WTC11 (cell line): ENCODE measurements at regions not wholly inside any gene's neighbourhood (a gene's known extent, or its start where the extent isn't known, plus 50 kb on each side); places are given as distances from the start of the nearest gene placed in this dataset.
"Not testable (repeated sequence)": the region's sequence is repeated elsewhere in the genome, so short reads cannot be mapped to it uniquely, and the experiment has no call there.

Source experiments
- ATAC-seq: fragments of 200-7000 bp; cut with Tn5 transposase; 2 replicates; pipeline ENCODE4 v1.10.0; 2021; ENCODE audit warnings: mild to moderate bottlenecking, moderate library complexity
- CTCF ChIA-PET: fragments of 300-600 bp; sonication (Branson Sonifier 250); formaldehyde crosslinking; loops from one replicate; lab custom pipeline; 2021; ENCODE audit warnings: antibody characterized with exemption; lab: Charles Lee
- POLR2A ChIA-PET: fragments of 350-600 bp; sonication (Branson Sonifier 250); formaldehyde crosslinking; loops from one replicate; lab custom pipeline; 2021; ENCODE audit warnings: antibody characterized with exemption; lab: Charles Lee
- DNase-seq: peaks from one replicate; pipeline ENCODE4 v3.0.0; 2021; ENCODE audit warnings: low spot score
- H3K27ac Mint-ChIP-seq: 2 replicates; pipeline ENCODE4 v1.8.0; 2021; ENCODE audit warnings: mixed read lengths
- H3K27me3 Mint-ChIP-seq: 2 replicates; pipeline ENCODE4 v1.8.0; 2021; ENCODE audit warnings: low read depth, mild to moderate bottlenecking, moderate library complexity, mixed read lengths
- H3K36me3 Mint-ChIP-seq: 2 replicates; pipeline ENCODE4 v1.8.0; 2021; ENCODE audit warnings: mixed read lengths
- H3K4me1 Mint-ChIP-seq: 2 replicates; pipeline ENCODE4 v1.8.0; 2022; ENCODE audit warnings: mixed read lengths
- H3K4me3 Mint-ChIP-seq: 2 replicates; pipeline ENCODE4 v1.8.0; 2021; ENCODE audit warnings: mild to moderate bottlenecking, moderate library complexity, mixed read lengths
- H3K9me3 Mint-ChIP-seq: 2 replicates; pipeline ENCODE4 v1.8.0; 2021; ENCODE audit warnings: mixed read lengths
- ATF3 ChIP-seq: sonication (generic); formaldehyde crosslinking; conservative IDR thresholded peaks from 2 replicates; pipeline ENCODE4 v1.8.1; 2022; ENCODE audit warnings: mild to moderate bottlenecking, missing genetic modification reagents
- GABPB1 ChIP-seq: sonication (generic); formaldehyde crosslinking; IDR thresholded peaks from 2 replicates; pipeline ENCODE4 v1.8.1; 2023; ENCODE audit warnings: mild to moderate bottlenecking, missing genetic modification reagents
- HMGXB4 ChIP-seq: sonication (generic); formaldehyde crosslinking; IDR thresholded peaks from 2 replicates; pipeline ENCODE4 v1.8.1; 2023; ENCODE audit warnings: mild to moderate bottlenecking, moderate library complexity, missing genetic modification reagents
- MAX ChIP-seq: sonication (generic); formaldehyde crosslinking; IDR thresholded peaks from 2 replicates; pipeline ENCODE4 v1.8.0; 2022; ENCODE audit warnings: mild to moderate bottlenecking, missing genetic modification reagents
- MXD4 ChIP-seq: fragments of 250-450 bp; sonication (Bioruptor Pico); IDR thresholded peaks from 2 replicates; pipeline ENCODE4 v1.8.0; 2021; ENCODE audit warnings: mild to moderate bottlenecking, moderate library complexity, borderline replicate concordance
- MYBL2 ChIP-seq: sonication (generic); formaldehyde crosslinking; IDR thresholded peaks from 2 replicates; pipeline ENCODE4 v1.8.1; 2023; ENCODE audit warnings: mild to moderate bottlenecking, moderate library complexity, missing genetic modification reagents
- NFATC4 ChIP-seq: fragments of 250-450 bp; sonication (Bioruptor Pico); IDR thresholded peaks from 2 replicates; pipeline ENCODE4 v1.9.0; 2021; ENCODE audit warnings: mild to moderate bottlenecking
- NFYB ChIP-seq: sonication (generic); formaldehyde crosslinking; conservative IDR thresholded peaks from 2 replicates; pipeline ENCODE4 v1.8.0; 2022; ENCODE audit warnings: low read depth, missing genetic modification reagents
- NR2C2 ChIP-seq: sonication (generic); formaldehyde crosslinking; IDR thresholded peaks from 2 replicates; pipeline ENCODE4 v1.8.0; 2022; ENCODE audit warnings: mild to moderate bottlenecking, missing genetic modification reagents
- PRRX2 ChIP-seq: fragments of 250-450 bp; sonication (Bioruptor Pico); IDR thresholded peaks from 2 replicates; pipeline ENCODE4 v1.8.0; 2021; ENCODE audit warnings: mild to moderate bottlenecking
- SP1 ChIP-seq: sonication (generic); formaldehyde crosslinking; conservative IDR thresholded peaks from 2 replicates; pipeline ENCODE4 v1.8.1; 2022; ENCODE audit warnings: missing genetic modification reagents
- STAT6 ChIP-seq: sonication (generic); formaldehyde crosslinking; conservative IDR thresholded peaks from 2 replicates; pipeline ENCODE4 v1.8.1; 2023; ENCODE audit warnings: mild to moderate bottlenecking, low read depth, missing genetic modification reagents, moderate library complexity
- USF1 ChIP-seq: sonication (generic); formaldehyde crosslinking; IDR thresholded peaks from 2 replicates; pipeline ENCODE4 v1.8.0; 2022; ENCODE audit warnings: mild to moderate bottlenecking, missing genetic modification reagents
- ZNF263 ChIP-seq: sonication (generic); formaldehyde crosslinking; IDR thresholded peaks from 2 replicates; pipeline ENCODE4 v1.8.1; 2022; ENCODE audit warnings: low read depth, mild to moderate bottlenecking, moderate library complexity, missing genetic modification reagents
- ZNF512 ChIP-seq: sonication (generic); formaldehyde crosslinking; IDR thresholded peaks from 2 replicates; pipeline ENCODE4 v1.8.1; 2022; ENCODE audit warnings: missing genetic modification reagents, borderline replicate concordance

GRCh38 chr11:71750908-71751307 lies 82.1 kb upstream of the DEFB108B start:
- H3K4me3 Mint-ChIP-seq, H3K36me3 Mint-ChIP-seq, CTCF ChIA-PET, H3K9me3 Mint-ChIP-seq, H3K27me3 Mint-ChIP-seq, ATAC-seq, POLR2A ChIA-PET: not testable (repeated sequence)
- H3K27ac Mint-ChIP-seq = 0 out of 2 replicates have a peak overlapping the region, but pooled peaks have one; percentile 38
- peak; percentile 28 for DNase-seq
- peaks cover 49% of the 10 kb centered on the region for H3K4me1 Mint-ChIP-seq

GRCh38 chr11:71764695-71765491 lies 68.1 kb upstream of the DEFB108B start:
- ATAC-seq, DNase-seq, H3K36me3 Mint-ChIP-seq, CTCF ChIA-PET, H3K9me3 Mint-ChIP-seq, H3K27me3 Mint-ChIP-seq, H3K4me3 Mint-ChIP-seq, H3K27ac Mint-ChIP-seq, POLR2A ChIA-PET: not testable (repeated sequence)
- peaks cover 28% of the 10 kb centered on the region for H3K4me1 Mint-ChIP-seq

- H3K27me3 Mint-ChIP-seq, ATAC-seq: not testable (repeated sequence)
- peaks cover 28% of the 10 kb centered on the region for H3K4me1 Mint-ChIP-seq
Observed at GRCh38 chr11:71767016-71767415, 66.0 kb upstream of the DEFB108B start.

GRCh38 chr11:71772193-71772592 lies 60.8 kb upstream of the DEFB108B start:
- H3K36me3 Mint-ChIP-seq, DNase-seq, ATAC-seq, H3K27me3 Mint-ChIP-seq, H3K4me3 Mint-ChIP-seq, H3K27ac Mint-ChIP-seq, H3K9me3 Mint-ChIP-seq, CTCF ChIA-PET, POLR2A ChIA-PET: not testable (repeated sequence)
- H3K4me1 Mint-ChIP-seq = peaks cover 12% of the 10 kb centered on the region

More at GRCh38 chr11:71767016-71767415, 66.0 kb upstream of the DEFB108B start:
- POLR2A ChIA-PET, H3K9me3 Mint-ChIP-seq, H3K36me3 Mint-ChIP-seq, DNase-seq, CTCF ChIA-PET, H3K4me3 Mint-ChIP-seq, H3K27ac Mint-ChIP-seq: not testable (repeated sequence)

- POLR2A ChIA-PET = no interaction called here
- no peak for ATAC-seq
- CTCF ChIA-PET = interaction anchor here (1.7 kb wide), 1 partner anchor 195 kb away, joined by 4 read pairs; no protein-coding TSS in a partner anchor
- TF ChIP-seq HMGXB4 (CRISPR knock-in tag) (no peak), MYBL2 (CRISPR knock-in tag) (no peak), ATF3 (CRISPR knock-in tag) (no peak), SP1 (CRISPR knock-in tag) (no peak), ZNF263 (CRISPR knock-in tag) (no peak), STAT6 (CRISPR knock-in tag) (no peak), NFYB (CRISPR knock-in tag) (no peak), ZNF512 (CRISPR knock-in tag) (no peak), MAX (CRISPR knock-in tag) (no peak), NR2C2 (CRISPR knock-in tag) (no peak), MXD4 (CRISPR knock-in tag) (no peak), GABPB1 (no peak), PRRX2 (CRISPR knock-in tag) (no peak), NFATC4 (no peak), USF1 (CRISPR knock-in tag) (no peak)
Observed at GRCh38 chr11:71774603-71775222, 58.3 kb upstream of the DEFB108B start.

More at GRCh38 chr11:71774603-71775222, 58.3 kb upstream of the DEFB108B start:
- Mint-ChIP-seq H3K27ac (no peak overlapping the region), H3K4me1 (no peaks in the 10 kb centered on the region; the same call in 1 of the 2 replicates), H3K36me3 (no peaks in the 10 kb centered on the region), H3K9me3 (no peaks in the 10 kb centered on the region), H3K4me3 (no peak overlapping the region), H3K27me3 (peaks cover 4% of the 10 kb centered on the region; the same call in 1 of the 2 replicates)
- no peak for DNase-seq
